AG09319 (cell line): ENCODE measurements at regions not wholly inside any gene's neighbourhood (a gene's known extent, or its start where the extent isn't known, plus 50 kb on each side); places are given as distances from the start of the nearest gene placed in this dataset.

Experiments
- DNase-seq: peaks from one replicate; pipeline ENCODE4 v3.0.0-alpha.2; 2010; ENCODE audit warnings: low read depth; ENCODE audit errors: extremely low read depth
- CTCF ChIP-seq: IDR thresholded peaks from 2 replicates; pipeline ENCODE4 v1.5.1; 2011; ENCODE audit warnings: low read depth, mild to moderate bottlenecking, inconsistent platforms, low read length, moderate library complexity

- DNase-seq: no peak
- TF ChIP-seq CTCF: no peak
These were observed 682.8 kb upstream of the KIRREL3 start for GRCh38 chr11:127683321-127683720.

GRCh38 chr11:127679816-127680545 lies 679.4 kb upstream of the KIRREL3 start:
- no peak for DNase-seq
- no peak for TF ChIP-seq CTCF

- TF ChIP-seq CTCF: no peak
- DNase-seq: no peak
These were observed 678.1 kb upstream of the KIRREL3 start for GRCh38 chr11:127678631-127679030.

- DNase-seq: no peak
These were observed 677.3 kb upstream of the KIRREL3 start for GRCh38 chr11:127677660-127678425.

GRCh38 chr11:127675581-127675980 lies 675.0 kb upstream of the KIRREL3 start:
- no peak for DNase-seq
- no peak for TF ChIP-seq CTCF

More at GRCh38 chr11:127677660-127678425, 677.3 kb upstream of the KIRREL3 start:
- TF ChIP-seq CTCF: no peak

- no peak for DNase-seq
These were observed 674.2 kb upstream of the KIRREL3 start for GRCh38 chr11:127674754-127675153.

More at GRCh38 chr11:127674754-127675153, 674.2 kb upstream of the KIRREL3 start:
- no peak for TF ChIP-seq CTCF
